OCI-LY7 (cell line): ENCODE measurements at regions not wholly inside any gene's neighbourhood (a gene's known extent, or its start where the extent isn't known, plus 50 kb on each side); places are given as distances from the start of the nearest gene placed in this dataset.

Source experiments
- EZH2phosphoT487 ChIP-seq: fragments of 200-600 bp; sonication (generic); IDR thresholded peaks from 2 replicates; pipeline ENCODE4 v1.6.1; 2018; ENCODE audit warnings: low read depth, borderline replicate concordance, mild to moderate bottlenecking, mixed run types, antibody characterized with exemption, low read length, moderate library complexity, mixed read lengths
- TF ChIP-seq, protein P1 (sequence below): fragments of 200-600 bp; sonication (generic); conservative IDR thresholded peaks from 2 replicates; pipeline ENCODE4 v1.5.1; 2014; ENCODE audit warnings: mild to moderate bottlenecking, antibody characterized with exemption, low read length, moderate library complexity, mixed read lengths

DNA sequence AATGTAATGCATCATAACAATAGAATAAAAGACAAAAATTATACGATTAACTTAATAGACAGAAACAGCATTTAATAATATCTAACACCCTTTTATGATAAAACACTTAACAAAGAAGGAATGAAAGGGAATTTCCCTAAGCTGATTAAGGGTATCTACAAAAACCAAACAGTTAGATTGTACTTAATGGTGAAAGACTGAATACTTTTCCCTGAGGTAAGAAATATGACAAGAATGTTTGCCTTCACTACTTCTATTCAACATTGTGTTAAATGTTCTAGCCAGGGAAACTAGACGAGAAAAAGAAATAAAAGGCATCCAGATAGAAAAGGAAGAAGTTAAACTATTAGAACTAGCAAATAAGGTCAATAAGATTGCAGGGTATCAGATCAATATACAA is 276.9 kb downstream of the BAMBI start:
- TF ChIP-seq, protein P1, sequence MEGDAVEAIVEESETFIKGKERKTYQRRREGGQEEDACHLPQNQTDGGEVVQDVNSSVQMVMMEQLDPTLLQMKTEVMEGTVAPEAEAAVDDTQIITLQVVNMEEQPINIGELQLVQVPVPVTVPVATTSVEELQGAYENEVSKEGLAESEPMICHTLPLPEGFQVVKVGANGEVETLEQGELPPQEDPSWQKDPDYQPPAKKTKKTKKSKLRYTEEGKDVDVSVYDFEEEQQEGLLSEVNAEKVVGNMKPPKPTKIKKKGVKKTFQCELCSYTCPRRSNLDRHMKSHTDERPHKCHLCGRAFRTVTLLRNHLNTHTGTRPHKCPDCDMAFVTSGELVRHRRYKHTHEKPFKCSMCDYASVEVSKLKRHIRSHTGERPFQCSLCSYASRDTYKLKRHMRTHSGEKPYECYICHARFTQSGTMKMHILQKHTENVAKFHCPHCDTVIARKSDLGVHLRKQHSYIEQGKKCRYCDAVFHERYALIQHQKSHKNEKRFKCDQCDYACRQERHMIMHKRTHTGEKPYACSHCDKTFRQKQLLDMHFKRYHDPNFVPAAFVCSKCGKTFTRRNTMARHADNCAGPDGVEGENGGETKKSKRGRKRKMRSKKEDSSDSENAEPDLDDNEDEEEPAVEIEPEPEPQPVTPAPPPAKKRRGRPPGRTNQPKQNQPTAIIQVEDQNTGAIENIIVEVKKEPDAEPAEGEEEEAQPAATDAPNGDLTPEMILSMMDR = no peak
- TF ChIP-seq EZH2phosphoT487 = no peak
